ENCODE measurements at regions not wholly inside any gene's neighbourhood (a gene's known extent, or its start where the extent isn't known, plus 50 kb on each side); places are given as distances from the start of the nearest gene placed in this dataset.

GRCh38 chr12:132389026-132389425 is 59.6 kb upstream of the GALNT9 start:
- peaks cover 41% of the 10 kb centered on the region for H3K27me3 ChIP-seq (ENCODE audit: control insufficient read depth, insufficient read depth, low read length)
- no peak overlapping the region for H3K4me3 ChIP-seq (ENCODE audit: low read length)
- no peaks in the 10 kb centered on the region for H3K4me1 ChIP-seq (ENCODE audit: control insufficient read depth, insufficient read depth, low read length)
- H3K36me3 ChIP-seq (ENCODE audit: insufficient read depth, low read length) = no peaks in the 10 kb centered on the region
- H3K4me2 ChIP-seq (ENCODE audit: low read length) = no peak overlapping the region
- no peak overlapping the region for H3K9ac ChIP-seq (ENCODE audit: low read depth, low read length)
- no peaks in the 10 kb centered on the region for H3K9me3 ChIP-seq (replicated peaks; ENCODE audit: low read length)

- no peaks in the 10 kb centered on the region for H3K4me1 ChIP-seq (ENCODE audit: control insufficient read depth, insufficient read depth, low read length)
- H3K27me3 ChIP-seq (ENCODE audit: control insufficient read depth, insufficient read depth, low read length) = peaks cover 42% of the 10 kb centered on the region
- H3K36me3 ChIP-seq (ENCODE audit: insufficient read depth, low read length) = no peaks in the 10 kb centered on the region
- H3K4me2 ChIP-seq (ENCODE audit: low read length) = no peak overlapping the region
- H3K9ac ChIP-seq (ENCODE audit: low read depth, low read length) = no peak overlapping the region
- no peak overlapping the region for H3K4me3 ChIP-seq (ENCODE audit: low read length)
- H3K9me3 ChIP-seq (replicated peaks; ENCODE audit: low read length) = no peaks in the 10 kb centered on the region
These were observed 59.1 kb upstream of the GALNT9 start for GRCh38 chr12:132388379-132389015.

GRCh38 chr12:132386926-132387497 is 57.6 kb upstream of the GALNT9 start:
- H3K36me3 ChIP-seq (ENCODE audit: insufficient read depth, low read length) = no peaks in the 10 kb centered on the region
- no peak overlapping the region for H3K4me2 ChIP-seq (ENCODE audit: low read length)
- peaks cover 53% of the 10 kb centered on the region for H3K27me3 ChIP-seq (ENCODE audit: control insufficient read depth, insufficient read depth, low read length)
- no peaks in the 10 kb centered on the region for H3K4me1 ChIP-seq (ENCODE audit: control insufficient read depth, insufficient read depth, low read length)
- H3K9me3 ChIP-seq (replicated peaks; ENCODE audit: low read length) = no peaks in the 10 kb centered on the region
- H3K4me3 ChIP-seq (ENCODE audit: low read length) = no peak overlapping the region
- no peak overlapping the region for H3K9ac ChIP-seq (ENCODE audit: low read depth, low read length)

GRCh38 chr12:132385923-132386751 is 56.7 kb upstream of the GALNT9 start:
- no peaks in the 10 kb centered on the region for H3K36me3 ChIP-seq (ENCODE audit: insufficient read depth, low read length)
- H3K9ac ChIP-seq (ENCODE audit: low read depth, low read length) = no peak overlapping the region
- H3K4me3 ChIP-seq (ENCODE audit: low read length) = no peak overlapping the region
- no peak overlapping the region for H3K4me2 ChIP-seq (ENCODE audit: low read length)
- H3K9me3 ChIP-seq (replicated peaks; ENCODE audit: low read length) = no peaks in the 10 kb centered on the region
- no peaks in the 10 kb centered on the region for H3K4me1 ChIP-seq (ENCODE audit: control insufficient read depth, insufficient read depth, low read length)
- H3K27me3 ChIP-seq (ENCODE audit: control insufficient read depth, insufficient read depth, low read length) = peaks cover 61% of the 10 kb centered on the region

GRCh38 chr12:132384916-132385774 is 55.8 kb upstream of the GALNT9 start:
- Histone ChIP-seq H3K4me3 (ENCODE audit: low read length) (no peak overlapping the region), H3K4me2 (ENCODE audit: low read length) (no peak overlapping the region), H3K9me3 (replicated peaks; ENCODE audit: low read length) (no peaks in the 10 kb centered on the region), H3K27me3 (ENCODE audit: control insufficient read depth, insufficient read depth, low read length) (peaks cover 71% of the 10 kb centered on the region), H3K4me1 (ENCODE audit: control insufficient read depth, insufficient read depth, low read length) (no peaks in the 10 kb centered on the region), H3K36me3 (ENCODE audit: insufficient read depth, low read length) (no peaks in the 10 kb centered on the region), H3K9ac (ENCODE audit: low read depth, low read length) (no peak overlapping the region)

GRCh38 chr12:132380641-132381040 is 51.3 kb upstream of the GALNT9 start:
- Histone ChIP-seq H3K27me3 (ENCODE audit: control insufficient read depth, insufficient read depth, low read length) (peaks cover 65% of the 10 kb centered on the region), H3K9me3 (replicated peaks; ENCODE audit: low read length) (no peaks in the 10 kb centered on the region), H3K4me1 (ENCODE audit: control insufficient read depth, insufficient read depth, low read length) (no peaks in the 10 kb centered on the region)

GRCh38 chr12:132379996-132380395 is 50.6 kb upstream of the GALNT9 start:
- H3K36me3 ChIP-seq (ENCODE audit: insufficient read depth, low read length) = no peaks in the 10 kb centered on the region
- no peaks in the 10 kb centered on the region for H3K9me3 ChIP-seq (replicated peaks; ENCODE audit: low read length)
- no peak overlapping the region for H3K4me3 ChIP-seq (ENCODE audit: low read length)
- H3K4me1 ChIP-seq (ENCODE audit: control insufficient read depth, insufficient read depth, low read length) = no peaks in the 10 kb centered on the region
- H3K27me3 ChIP-seq (ENCODE audit: control insufficient read depth, insufficient read depth, low read length) = peaks cover 61% of the 10 kb centered on the region
- no peak overlapping the region for H3K9ac ChIP-seq (ENCODE audit: low read depth, low read length)
- H3K4me2 ChIP-seq (ENCODE audit: low read length) = no peak overlapping the region

More at GRCh38 chr12:132380641-132381040, 51.3 kb upstream of the GALNT9 start:
- Histone ChIP-seq H3K4me3 (ENCODE audit: low read length) (no peak overlapping the region), H3K36me3 (ENCODE audit: insufficient read depth, low read length) (no peaks in the 10 kb centered on the region), H3K9ac (ENCODE audit: low read depth, low read length) (no peak overlapping the region), H3K4me2 (ENCODE audit: low read length) (no peak overlapping the region)

- Histone ChIP-seq H3K36me3 (ENCODE audit: insufficient read depth, low read length) (no peaks in the 10 kb centered on the region), H3K4me1 (ENCODE audit: control insufficient read depth, insufficient read depth, low read length) (no peaks in the 10 kb centered on the region), H3K27me3 (ENCODE audit: control insufficient read depth, insufficient read depth, low read length) (peaks cover 61% of the 10 kb centered on the region), H3K4me3 (ENCODE audit: low read length) (no peak overlapping the region), H3K9me3 (replicated peaks; ENCODE audit: low read length) (no peaks in the 10 kb centered on the region), H3K9ac (ENCODE audit: low read depth, low read length) (no peak overlapping the region), H3K4me2 (ENCODE audit: low read length) (no peak overlapping the region)
These were observed 50.2 kb upstream of the GALNT9 start for GRCh38 chr12:132379576-132379975.
